K562 (cell line): ENCODE measurements at regions not wholly inside any gene's neighbourhood (a gene's known extent, or its start where the extent isn't known, plus 50 kb on each side); places are given as distances from the start of the nearest gene placed in this dataset.

ENCODE experiments used
- MTA2 ChIP-seq: fragments of 450-650 bp; IDR thresholded peaks from 2 replicates; pipeline ENCODE4 v1.6.1; 2016; ENCODE audit warnings: low read depth
- MXI1 ChIP-seq: IDR thresholded peaks from 2 replicates; pipeline ENCODE4 v1.6.1; 2011; ENCODE audit warnings: low read depth, mild to moderate bottlenecking, improper control_type of control experiment, low read length
- TF ChIP-seq, protein P1 (sequence below): fragments of 450-650 bp; IDR thresholded peaks from 2 replicates; pipeline ENCODE4 v1.6.1; 2016; ENCODE audit warnings: mild to moderate bottlenecking, moderate library complexity
- TF ChIP-seq, protein P2 (sequence below): sonication (generic); IDR thresholded peaks from 2 replicates; pipeline ENCODE4 v1.6.1; 2016
- TF ChIP-seq, protein P3 (sequence below): IDR thresholded peaks from 2 replicates; pipeline ENCODE4 v1.6.1; 2014; ENCODE audit warnings: antibody characterized with exemption
- TF ChIP-seq, protein P4 (sequence below): fragments of 450-650 bp; conservative IDR thresholded peaks from 2 replicates; pipeline ENCODE4 v1.6.1; 2016; ENCODE audit warnings: missing genetic modification characterization, low read depth, mild to moderate bottlenecking, missing compliant biosample characterization, moderate library complexity
- TF ChIP-seq, protein P5 (sequence below): fragments of 450-650 bp; formaldehyde crosslinking; IDR thresholded peaks from 2 replicates; pipeline ENCODE4 v1.4.0; 2022; ENCODE audit warnings: missing genetic modification characterization

DNA sequence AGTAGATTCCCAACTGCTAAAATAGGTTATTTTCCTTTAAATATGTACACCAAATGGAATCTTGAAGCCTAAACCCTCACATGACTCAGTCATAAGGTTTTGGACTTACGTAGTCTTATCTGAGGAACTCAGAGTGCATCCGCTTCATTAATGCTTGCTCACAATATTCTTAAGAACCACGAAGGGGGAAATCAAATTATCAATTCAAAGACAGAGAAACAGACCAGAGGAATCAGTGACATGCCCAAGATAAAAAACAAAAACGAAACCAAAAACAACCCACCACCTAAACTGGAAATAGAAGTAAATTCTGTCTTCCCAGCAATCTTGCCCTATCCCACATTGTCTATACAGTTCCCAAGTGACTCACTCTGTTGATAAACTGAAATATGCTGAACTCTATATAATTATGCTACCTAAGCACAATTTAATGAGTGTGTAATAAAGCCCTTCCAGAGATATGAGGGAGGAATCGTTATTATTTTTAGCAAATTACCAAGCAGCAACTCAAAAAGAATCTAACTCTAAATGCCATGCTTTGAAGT lies 135.4 kb upstream of the CBLB start (continued):
- TF ChIP-seq, protein P1, sequence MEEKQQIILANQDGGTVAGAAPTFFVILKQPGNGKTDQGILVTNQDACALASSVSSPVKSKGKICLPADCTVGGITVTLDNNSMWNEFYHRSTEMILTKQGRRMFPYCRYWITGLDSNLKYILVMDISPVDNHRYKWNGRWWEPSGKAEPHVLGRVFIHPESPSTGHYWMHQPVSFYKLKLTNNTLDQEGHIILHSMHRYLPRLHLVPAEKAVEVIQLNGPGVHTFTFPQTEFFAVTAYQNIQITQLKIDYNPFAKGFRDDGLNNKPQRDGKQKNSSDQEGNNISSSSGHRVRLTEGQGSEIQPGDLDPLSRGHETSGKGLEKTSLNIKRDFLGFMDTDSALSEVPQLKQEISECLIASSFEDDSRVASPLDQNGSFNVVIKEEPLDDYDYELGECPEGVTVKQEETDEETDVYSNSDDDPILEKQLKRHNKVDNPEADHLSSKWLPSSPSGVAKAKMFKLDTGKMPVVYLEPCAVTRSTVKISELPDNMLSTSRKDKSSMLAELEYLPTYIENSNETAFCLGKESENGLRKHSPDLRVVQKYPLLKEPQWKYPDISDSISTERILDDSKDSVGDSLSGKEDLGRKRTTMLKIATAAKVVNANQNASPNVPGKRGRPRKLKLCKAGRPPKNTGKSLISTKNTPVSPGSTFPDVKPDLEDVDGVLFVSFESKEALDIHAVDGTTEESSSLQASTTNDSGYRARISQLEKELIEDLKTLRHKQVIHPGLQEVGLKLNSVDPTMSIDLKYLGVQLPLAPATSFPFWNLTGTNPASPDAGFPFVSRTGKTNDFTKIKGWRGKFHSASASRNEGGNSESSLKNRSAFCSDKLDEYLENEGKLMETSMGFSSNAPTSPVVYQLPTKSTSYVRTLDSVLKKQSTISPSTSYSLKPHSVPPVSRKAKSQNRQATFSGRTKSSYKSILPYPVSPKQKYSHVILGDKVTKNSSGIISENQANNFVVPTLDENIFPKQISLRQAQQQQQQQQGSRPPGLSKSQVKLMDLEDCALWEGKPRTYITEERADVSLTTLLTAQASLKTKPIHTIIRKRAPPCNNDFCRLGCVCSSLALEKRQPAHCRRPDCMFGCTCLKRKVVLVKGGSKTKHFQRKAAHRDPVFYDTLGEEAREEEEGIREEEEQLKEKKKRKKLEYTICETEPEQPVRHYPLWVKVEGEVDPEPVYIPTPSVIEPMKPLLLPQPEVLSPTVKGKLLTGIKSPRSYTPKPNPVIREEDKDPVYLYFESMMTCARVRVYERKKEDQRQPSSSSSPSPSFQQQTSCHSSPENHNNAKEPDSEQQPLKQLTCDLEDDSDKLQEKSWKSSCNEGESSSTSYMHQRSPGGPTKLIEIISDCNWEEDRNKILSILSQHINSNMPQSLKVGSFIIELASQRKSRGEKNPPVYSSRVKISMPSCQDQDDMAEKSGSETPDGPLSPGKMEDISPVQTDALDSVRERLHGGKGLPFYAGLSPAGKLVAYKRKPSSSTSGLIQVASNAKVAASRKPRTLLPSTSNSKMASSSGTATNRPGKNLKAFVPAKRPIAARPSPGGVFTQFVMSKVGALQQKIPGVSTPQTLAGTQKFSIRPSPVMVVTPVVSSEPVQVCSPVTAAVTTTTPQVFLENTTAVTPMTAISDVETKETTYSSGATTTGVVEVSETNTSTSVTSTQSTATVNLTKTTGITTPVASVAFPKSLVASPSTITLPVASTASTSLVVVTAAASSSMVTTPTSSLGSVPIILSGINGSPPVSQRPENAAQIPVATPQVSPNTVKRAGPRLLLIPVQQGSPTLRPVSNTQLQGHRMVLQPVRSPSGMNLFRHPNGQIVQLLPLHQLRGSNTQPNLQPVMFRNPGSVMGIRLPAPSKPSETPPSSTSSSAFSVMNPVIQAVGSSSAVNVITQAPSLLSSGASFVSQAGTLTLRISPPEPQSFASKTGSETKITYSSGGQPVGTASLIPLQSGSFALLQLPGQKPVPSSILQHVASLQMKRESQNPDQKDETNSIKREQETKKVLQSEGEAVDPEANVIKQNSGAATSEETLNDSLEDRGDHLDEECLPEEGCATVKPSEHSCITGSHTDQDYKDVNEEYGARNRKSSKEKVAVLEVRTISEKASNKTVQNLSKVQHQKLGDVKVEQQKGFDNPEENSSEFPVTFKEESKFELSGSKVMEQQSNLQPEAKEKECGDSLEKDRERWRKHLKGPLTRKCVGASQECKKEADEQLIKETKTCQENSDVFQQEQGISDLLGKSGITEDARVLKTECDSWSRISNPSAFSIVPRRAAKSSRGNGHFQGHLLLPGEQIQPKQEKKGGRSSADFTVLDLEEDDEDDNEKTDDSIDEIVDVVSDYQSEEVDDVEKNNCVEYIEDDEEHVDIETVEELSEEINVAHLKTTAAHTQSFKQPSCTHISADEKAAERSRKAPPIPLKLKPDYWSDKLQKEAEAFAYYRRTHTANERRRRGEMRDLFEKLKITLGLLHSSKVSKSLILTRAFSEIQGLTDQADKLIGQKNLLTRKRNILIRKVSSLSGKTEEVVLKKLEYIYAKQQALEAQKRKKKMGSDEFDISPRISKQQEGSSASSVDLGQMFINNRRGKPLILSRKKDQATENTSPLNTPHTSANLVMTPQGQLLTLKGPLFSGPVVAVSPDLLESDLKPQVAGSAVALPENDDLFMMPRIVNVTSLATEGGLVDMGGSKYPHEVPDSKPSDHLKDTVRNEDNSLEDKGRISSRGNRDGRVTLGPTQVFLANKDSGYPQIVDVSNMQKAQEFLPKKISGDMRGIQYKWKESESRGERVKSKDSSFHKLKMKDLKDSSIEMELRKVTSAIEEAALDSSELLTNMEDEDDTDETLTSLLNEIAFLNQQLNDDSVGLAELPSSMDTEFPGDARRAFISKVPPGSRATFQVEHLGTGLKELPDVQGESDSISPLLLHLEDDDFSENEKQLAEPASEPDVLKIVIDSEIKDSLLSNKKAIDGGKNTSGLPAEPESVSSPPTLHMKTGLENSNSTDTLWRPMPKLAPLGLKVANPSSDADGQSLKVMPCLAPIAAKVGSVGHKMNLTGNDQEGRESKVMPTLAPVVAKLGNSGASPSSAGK: 0 out of 2 replicates have a peak, but pooled peaks have one; percentile 31
- no peak for TF ChIP-seq MXI1
- TF ChIP-seq, protein P2, sequence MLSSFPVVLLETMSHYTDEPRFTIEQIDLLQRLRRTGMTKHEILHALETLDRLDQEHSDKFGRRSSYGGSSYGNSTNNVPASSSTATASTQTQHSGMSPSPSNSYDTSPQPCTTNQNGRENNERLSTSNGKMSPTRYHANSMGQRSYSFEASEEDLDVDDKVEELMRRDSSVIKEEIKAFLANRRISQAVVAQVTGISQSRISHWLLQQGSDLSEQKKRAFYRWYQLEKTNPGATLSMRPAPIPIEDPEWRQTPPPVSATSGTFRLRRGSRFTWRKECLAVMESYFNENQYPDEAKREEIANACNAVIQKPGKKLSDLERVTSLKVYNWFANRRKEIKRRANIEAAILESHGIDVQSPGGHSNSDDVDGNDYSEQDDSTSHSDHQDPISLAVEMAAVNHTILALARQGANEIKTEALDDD: 0 out of 2 replicates have a peak, but pooled peaks have one; percentile 18
- TF ChIP-seq, protein P3, sequence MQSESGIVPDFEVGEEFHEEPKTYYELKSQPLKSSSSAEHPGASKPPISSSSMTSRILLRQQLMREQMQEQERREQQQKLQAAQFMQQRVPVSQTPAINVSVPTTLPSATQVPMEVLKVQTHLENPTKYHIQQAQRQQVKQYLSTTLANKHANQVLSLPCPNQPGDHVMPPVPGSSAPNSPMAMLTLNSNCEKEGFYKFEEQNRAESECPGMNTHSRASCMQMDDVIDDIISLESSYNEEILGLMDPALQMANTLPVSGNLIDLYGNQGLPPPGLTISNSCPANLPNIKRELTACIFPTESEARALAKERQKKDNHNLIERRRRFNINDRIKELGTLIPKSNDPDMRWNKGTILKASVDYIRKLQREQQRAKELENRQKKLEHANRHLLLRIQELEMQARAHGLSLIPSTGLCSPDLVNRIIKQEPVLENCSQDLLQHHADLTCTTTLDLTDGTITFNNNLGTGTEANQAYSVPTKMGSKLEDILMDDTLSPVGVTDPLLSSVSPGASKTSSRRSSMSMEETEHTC: no peak
- peak; percentile 27; the same call in 1 of the 2 replicates for TF ChIP-seq MTA2
- TF ChIP-seq, protein P4, sequence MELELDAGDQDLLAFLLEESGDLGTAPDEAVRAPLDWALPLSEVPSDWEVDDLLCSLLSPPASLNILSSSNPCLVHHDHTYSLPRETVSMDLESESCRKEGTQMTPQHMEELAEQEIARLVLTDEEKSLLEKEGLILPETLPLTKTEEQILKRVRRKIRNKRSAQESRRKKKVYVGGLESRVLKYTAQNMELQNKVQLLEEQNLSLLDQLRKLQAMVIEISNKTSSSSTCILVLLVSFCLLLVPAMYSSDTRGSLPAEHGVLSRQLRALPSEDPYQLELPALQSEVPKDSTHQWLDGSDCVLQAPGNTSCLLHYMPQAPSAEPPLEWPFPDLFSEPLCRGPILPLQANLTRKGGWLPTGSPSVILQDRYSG (tag): no peak
- TF ChIP-seq, protein P5, sequence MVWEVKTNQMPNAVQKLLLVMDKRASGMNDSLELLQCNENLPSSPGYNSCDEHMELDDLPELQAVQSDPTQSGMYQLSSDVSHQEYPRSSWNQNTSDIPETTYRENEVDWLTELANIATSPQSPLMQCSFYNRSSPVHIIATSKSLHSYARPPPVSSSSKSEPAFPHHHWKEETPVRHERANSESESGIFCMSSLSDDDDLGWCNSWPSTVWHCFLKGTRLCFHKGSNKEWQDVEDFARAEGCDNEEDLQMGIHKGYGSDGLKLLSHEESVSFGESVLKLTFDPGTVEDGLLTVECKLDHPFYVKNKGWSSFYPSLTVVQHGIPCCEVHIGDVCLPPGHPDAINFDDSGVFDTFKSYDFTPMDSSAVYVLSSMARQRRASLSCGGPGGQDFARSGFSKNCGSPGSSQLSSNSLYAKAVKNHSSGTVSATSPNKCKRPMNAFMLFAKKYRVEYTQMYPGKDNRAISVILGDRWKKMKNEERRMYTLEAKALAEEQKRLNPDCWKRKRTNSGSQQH (CRISPR knock-in tag): no peak
